Esophagus squamous epithelium (tissue), 5 donors: ENCODE measurements at regions not wholly inside any gene's neighbourhood (a gene's known extent, or its start where the extent isn't known, plus 50 kb on each side); places are given as distances from the start of the nearest gene placed in this dataset.

ENCODE experiments used
- DNase-seq: peaks from one replicate; lab custom pipeline; 2025; lab: John Stamatoyannopoulos, UW
- H3K27ac ChIP-seq, 4 donors: fragments of 200-600 bp; sonication (generic); one replicate each; pipeline ENCODE4 v1.5.1; 2016 to 2019; ENCODE audit warnings: mild to moderate bottlenecking in 1 of 4
- H3K27me3 ChIP-seq, 4 donors: fragments of 200-600 bp; sonication (generic); 1 replicate in 3 of 4; 2 replicates in 1 of 4; pipeline versions ENCODE4 v1.5.1 to v1.6.0; 2017 to 2021; ENCODE audit warnings: antibody characterized with exemption in 1 of 4
- H3K36me3 ChIP-seq, 3 donors: fragments of 200-600 bp; sonication (generic); one replicate each; pipeline ENCODE4 v1.5.1; 2016 to 2019
- H3K4me1 ChIP-seq, 3 donors: fragments of 200-600 bp; sonication (generic); one replicate each; pipeline ENCODE4 v1.5.1; 2017 to 2019
- H3K4me3 ChIP-seq, 4 donors: fragments of 200-600 bp; sonication (generic); 1 replicate in 3 of 4; 2 replicates in 1 of 4; pipeline ENCODE4 v1.5.1; 2016 to 2019; ENCODE audit warnings: mild to moderate bottlenecking in 2 of 4, moderate library complexity in 1 of 4
- H3K9me3 ChIP-seq, 3 donors: fragments of 200-600 bp; sonication (generic); one replicate each; pipeline ENCODE4 v1.5.1; 2016 to 2019
- POLR2A ChIP-seq, 4 donors: fragments of 450-650 bp; IDR thresholded peaks; one replicate each; pipeline ENCODE4 v1.6.1; 2017; ENCODE audit warnings: antibody characterized with exemption in 4 of 4, mild to moderate bottlenecking in 4 of 4, moderate library complexity in 3 of 4
- WGBS, 2 donors: methylation state at CpG; one replicate each; pipeline ENCODE4 v1.1.5; 2018; 5-methylcytosine and 5-hydroxymethylcytosine counted together
- intact Hi-C: fragments of 100-400 bp; cut with DNase I; formaldehyde crosslinking; loops from one replicate; pipeline ENCODE4 v1.15.0; 2022
- TF ChIP-seq, protein P1 (sequence below), 6 experiments: fragments of 450-650 bp in 4 of 6; fragments of 200-600 bp in 2 of 6; sonication (generic) in 2 of 6; IDR thresholded peaks; one replicate each; pipeline ENCODE4 v1.5.1; 2016 to 2019; ENCODE audit warnings: antibody characterized with exemption in 6 of 6, mild to moderate bottlenecking in 4 of 6, moderate library complexity in 4 of 6
- donor health status: DM: yes; HTN: yes; CAD: no.

DNA sequence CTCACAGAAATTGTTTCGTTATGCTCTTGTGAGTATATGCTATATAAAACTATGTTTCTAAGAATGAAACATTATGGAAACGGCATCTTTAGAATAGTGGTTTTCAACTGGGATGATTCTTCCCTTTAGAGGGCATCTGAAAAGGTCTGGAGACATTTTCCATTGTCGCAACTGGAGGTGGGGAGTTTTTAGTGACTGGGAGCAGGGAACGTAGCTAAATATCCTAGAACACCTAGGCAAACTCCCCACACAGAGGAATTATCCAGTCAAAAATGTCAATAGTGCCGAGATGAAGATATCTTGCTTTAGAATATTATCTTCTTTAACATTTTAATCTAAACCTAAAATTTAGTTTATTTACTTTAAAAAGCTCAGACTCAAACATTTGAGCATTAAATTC is 486.1 kb upstream of the FOXG1 start:
- TF ChIP-seq, protein P1, sequence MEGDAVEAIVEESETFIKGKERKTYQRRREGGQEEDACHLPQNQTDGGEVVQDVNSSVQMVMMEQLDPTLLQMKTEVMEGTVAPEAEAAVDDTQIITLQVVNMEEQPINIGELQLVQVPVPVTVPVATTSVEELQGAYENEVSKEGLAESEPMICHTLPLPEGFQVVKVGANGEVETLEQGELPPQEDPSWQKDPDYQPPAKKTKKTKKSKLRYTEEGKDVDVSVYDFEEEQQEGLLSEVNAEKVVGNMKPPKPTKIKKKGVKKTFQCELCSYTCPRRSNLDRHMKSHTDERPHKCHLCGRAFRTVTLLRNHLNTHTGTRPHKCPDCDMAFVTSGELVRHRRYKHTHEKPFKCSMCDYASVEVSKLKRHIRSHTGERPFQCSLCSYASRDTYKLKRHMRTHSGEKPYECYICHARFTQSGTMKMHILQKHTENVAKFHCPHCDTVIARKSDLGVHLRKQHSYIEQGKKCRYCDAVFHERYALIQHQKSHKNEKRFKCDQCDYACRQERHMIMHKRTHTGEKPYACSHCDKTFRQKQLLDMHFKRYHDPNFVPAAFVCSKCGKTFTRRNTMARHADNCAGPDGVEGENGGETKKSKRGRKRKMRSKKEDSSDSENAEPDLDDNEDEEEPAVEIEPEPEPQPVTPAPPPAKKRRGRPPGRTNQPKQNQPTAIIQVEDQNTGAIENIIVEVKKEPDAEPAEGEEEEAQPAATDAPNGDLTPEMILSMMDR (IDR thresholded peaks at IDR 0.05): no peak
- Histone ChIP-seq H3K4me3 (no peak overlapping the region), H3K27me3 (no peaks in the 10 kb centered on the region), H3K36me3 (no peaks in the 10 kb centered on the region), H3K27ac (no peak overlapping the region), H3K4me1 (no peaks in the 10 kb centered on the region), H3K9me3 (no peaks in the 10 kb centered on the region)
- WGBS, 2 donors: 73 to 85% methylated on average over 5 of the region's 5 CpGs
- DNase-seq: no peak
- intact Hi-C loops: no loop called here

DNA sequence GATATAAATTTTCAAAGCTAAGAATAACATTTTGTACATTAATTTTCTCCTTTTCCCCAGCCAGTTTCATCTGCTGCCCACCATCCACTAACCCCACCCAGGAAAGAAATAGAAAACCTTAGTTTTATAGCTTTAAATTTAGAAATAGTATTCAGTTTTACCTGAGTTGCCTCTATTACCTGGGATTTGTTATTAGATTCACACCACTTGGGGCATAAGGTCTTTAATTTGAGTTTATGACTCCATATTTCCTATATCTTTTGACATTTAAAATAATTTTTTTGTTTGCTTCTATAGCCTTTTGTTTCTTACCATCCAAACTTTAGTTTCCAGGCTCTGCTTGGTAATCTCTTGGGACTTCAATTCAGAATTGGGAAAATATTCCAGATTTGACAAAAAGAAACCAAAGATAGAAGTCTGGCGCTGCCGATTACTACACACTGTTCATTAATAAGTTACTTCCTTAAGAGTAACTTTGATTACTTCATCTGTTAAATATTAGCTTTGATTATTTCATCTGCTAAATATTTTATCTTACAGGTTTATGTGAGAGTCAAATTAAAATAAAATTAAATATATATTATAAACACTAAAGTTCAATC is 485.5 kb upstream of the FOXG1 start:
- intact Hi-C loops: no loop called here
- DNase-seq: no peak
- 82 to 89% methylated on average over 2 of the region's 2 CpGs for WGBS, 2 donors
- Histone ChIP-seq H3K27me3 (no peaks in the 10 kb centered on the region), H3K27ac (no peak overlapping the region), H3K36me3 (no peaks in the 10 kb centered on the region), H3K4me1 (no peaks in the 10 kb centered on the region), H3K9me3 (no peaks in the 10 kb centered on the region), H3K4me3 (no peak overlapping the region)
- no peak for TF ChIP-seq POLR2A (IDR thresholded peaks at IDR 0.05)
- TF ChIP-seq, protein P1 (IDR thresholded peaks at IDR 0.05): no peak

DNA sequence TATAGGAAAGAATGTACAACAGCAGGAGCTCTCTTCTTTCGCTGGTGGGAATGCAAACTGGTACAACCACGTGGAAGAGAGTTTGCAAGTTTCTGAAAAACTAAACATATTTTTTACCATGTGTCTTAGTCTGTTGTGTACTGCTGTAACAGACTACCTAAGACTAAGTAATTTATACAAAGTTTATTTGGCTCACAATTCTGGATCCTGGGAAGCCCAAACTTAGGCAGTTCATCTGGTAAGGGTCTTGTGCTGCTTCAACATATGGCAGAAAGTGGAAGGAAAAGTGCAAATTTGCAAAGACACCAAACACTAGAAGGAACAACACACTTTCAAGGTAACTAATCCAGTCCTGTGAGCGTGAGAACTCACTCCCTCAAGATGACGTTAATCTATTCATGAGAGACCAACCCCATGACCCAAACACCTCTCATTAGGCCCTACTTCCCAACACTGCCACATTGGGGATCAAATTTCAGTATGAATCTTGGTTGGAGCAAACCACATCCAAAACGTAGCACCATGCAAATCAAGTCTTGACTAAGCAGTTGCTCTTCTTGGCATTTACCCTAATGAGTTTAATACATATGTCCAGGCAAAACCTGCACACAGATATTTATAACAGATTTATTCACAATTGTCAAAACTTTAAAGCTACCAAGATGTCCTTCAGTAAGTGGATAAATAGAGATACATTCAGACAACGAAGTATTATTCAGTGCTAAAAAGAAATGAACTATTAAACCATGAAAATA is 481.9 kb upstream of the FOXG1 start:
- 61 to 63% methylated on average over 6 of the region's 6 CpGs for WGBS, 2 donors
- no peaks in the 10 kb centered on the region for H3K4me1 ChIP-seq
- no peaks in the 10 kb centered on the region for H3K9me3 ChIP-seq
- no peak for DNase-seq
- H3K36me3 ChIP-seq: no peaks in the 10 kb centered on the region
- intact Hi-C loops: no loop called here
- TF ChIP-seq POLR2A (IDR thresholded peaks at IDR 0.05): no peak
- TF ChIP-seq, protein P1 (IDR thresholded peaks at IDR 0.05): no peak
- no peaks in the 10 kb centered on the region for H3K27me3 ChIP-seq
- H3K4me3 ChIP-seq: no peak overlapping the region
- H3K27ac ChIP-seq: no peak overlapping the region

DNA sequence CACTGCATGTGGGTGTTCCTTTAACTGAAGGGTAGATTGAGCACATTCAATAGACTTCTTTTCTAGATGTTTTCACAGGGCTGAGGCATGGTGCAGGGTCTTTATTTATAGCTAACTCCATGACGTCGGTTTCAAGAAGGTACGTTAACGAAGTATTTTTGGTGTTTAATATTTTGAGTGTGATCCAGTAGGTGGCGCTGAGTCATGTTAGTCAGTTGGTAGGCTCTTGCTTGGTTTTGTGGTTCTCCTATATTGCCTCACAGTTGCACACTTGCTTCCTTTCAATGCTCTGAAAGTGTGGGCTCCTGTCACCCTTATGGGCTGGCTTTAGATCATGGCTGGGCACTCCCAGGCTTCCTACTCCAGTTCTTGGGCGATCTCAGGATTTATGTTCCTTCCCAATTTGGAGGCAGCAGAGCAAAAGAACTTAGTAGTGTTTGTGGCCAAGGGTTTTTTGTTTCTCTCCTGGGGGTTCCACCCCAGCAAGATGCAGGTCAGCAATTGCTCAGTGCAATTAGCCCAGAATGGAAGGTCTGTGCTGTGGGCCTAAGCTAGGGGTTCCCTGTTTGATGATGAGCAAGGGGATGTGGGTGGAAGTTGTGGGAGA is 471.6 kb upstream of the FOXG1 start:
- intact Hi-C loops: no loop called here

More for the DNA sequence above, 471.6 kb upstream of the FOXG1 start:
- H3K36me3 ChIP-seq: no peaks in the 10 kb centered on the region
- WGBS, 2 donors: 52 to 56% methylated on average over 6 of the region's 6 CpGs
- no peak overlapping the region for H3K4me3 ChIP-seq
- TF ChIP-seq, protein P1 (IDR thresholded peaks at IDR 0.05): peak in 1 of 6 experiments; percentile 40
- no peak for TF ChIP-seq POLR2A (IDR thresholded peaks at IDR 0.05)
- no peaks in the 10 kb centered on the region for H3K4me1 ChIP-seq
- peaks cover 0 to 4% (median 0%) of the 10 kb centered on the region in 3 donors for H3K9me3 ChIP-seq
- DNase-seq: no peak
- H3K27me3 ChIP-seq: no peaks in the 10 kb centered on the region
- no peak overlapping the region for H3K27ac ChIP-seq
